ENCODE measurements at regions not wholly inside any gene's neighbourhood (a gene's known extent, or its start where the extent isn't known, plus 50 kb on each side); places are given as distances from the start of the nearest gene placed in this dataset.

GRCh38 chr2:217467331-217467730 is 535.5 kb downstream of the TNS1 start:
- Histone ChIP-seq H3K36me3 (no peaks in the 10 kb centered on the region), H3K9me3 (ENCODE audit: severe bottlenecking) (no peaks in the 10 kb centered on the region), H3K4me3 (ENCODE audit: low read depth, low read length) (no peak overlapping the region), H3K27me3 (ENCODE audit: insufficient read depth, low read depth, severe bottlenecking) (no peaks in the 10 kb centered on the region), H3K27ac (no peak overlapping the region)
- no peak for TF ChIP-seq CTCF (IDR thresholded peaks at IDR 0.05; ENCODE audit: low read depth, low read length)
- DNase-seq: no peak

- Histone ChIP-seq H3K27me3 (ENCODE audit: insufficient read depth, low read depth, severe bottlenecking) (no peaks in the 10 kb centered on the region), H3K36me3 (no peaks in the 10 kb centered on the region), H3K4me3 (ENCODE audit: low read depth, low read length) (no peak overlapping the region), H3K9me3 (ENCODE audit: severe bottlenecking) (no peaks in the 10 kb centered on the region), H3K27ac (no peak overlapping the region)
- DNase-seq: no peak
- TF ChIP-seq CTCF (IDR thresholded peaks at IDR 0.05; ENCODE audit: low read depth, low read length): no peak
These were observed 536.0 kb downstream of the TNS1 start for GRCh38 chr2:217466805-217467204.

GRCh38 chr2:217466104-217466503 is 536.7 kb downstream of the TNS1 start:
- Histone ChIP-seq H3K27me3 (ENCODE audit: insufficient read depth, low read depth, severe bottlenecking) (no peaks in the 10 kb centered on the region), H3K27ac (no peak overlapping the region), H3K9me3 (ENCODE audit: severe bottlenecking) (no peaks in the 10 kb centered on the region), H3K4me3 (ENCODE audit: low read depth, low read length) (no peak overlapping the region), H3K36me3 (no peaks in the 10 kb centered on the region)
- no peak for TF ChIP-seq CTCF (IDR thresholded peaks at IDR 0.05; ENCODE audit: low read depth, low read length)
- no peak for DNase-seq

GRCh38 chr2:217465100-217465499 is 537.7 kb downstream of the TNS1 start:
- no peak for TF ChIP-seq CTCF (IDR thresholded peaks at IDR 0.05; ENCODE audit: low read depth, low read length)

GRCh38 chr2:217463402-217464075 is 539.3 kb downstream of the TNS1 start:
- no peak overlapping the region for H3K27ac ChIP-seq
- no peaks in the 10 kb centered on the region for H3K27me3 ChIP-seq (ENCODE audit: insufficient read depth, low read depth, severe bottlenecking)
- H3K4me3 ChIP-seq (ENCODE audit: low read depth, low read length): no peak overlapping the region
- no peaks in the 10 kb centered on the region for H3K9me3 ChIP-seq (ENCODE audit: severe bottlenecking)
- TF ChIP-seq CTCF (IDR thresholded peaks at IDR 0.05; ENCODE audit: low read depth, low read length): no peak
- no peak for DNase-seq
- H3K36me3 ChIP-seq: no peaks in the 10 kb centered on the region

More at GRCh38 chr2:217465100-217465499, 537.7 kb downstream of the TNS1 start:
- H3K4me3 ChIP-seq (ENCODE audit: low read depth, low read length): no peak overlapping the region
- no peak overlapping the region for H3K27ac ChIP-seq
- DNase-seq: no peak
- no peaks in the 10 kb centered on the region for H3K27me3 ChIP-seq (ENCODE audit: insufficient read depth, low read depth, severe bottlenecking)
- no peaks in the 10 kb centered on the region for H3K36me3 ChIP-seq
- no peaks in the 10 kb centered on the region for H3K9me3 ChIP-seq (ENCODE audit: severe bottlenecking)

GRCh38 chr2:217462121-217462520 is 540.7 kb downstream of the TNS1 start:
- H3K9me3 ChIP-seq (ENCODE audit: severe bottlenecking): no peaks in the 10 kb centered on the region
- H3K4me3 ChIP-seq (ENCODE audit: low read depth, low read length): no peak overlapping the region
- H3K27me3 ChIP-seq (ENCODE audit: insufficient read depth, low read depth, severe bottlenecking): no peaks in the 10 kb centered on the region
- no peaks in the 10 kb centered on the region for H3K36me3 ChIP-seq
- no peak overlapping the region for H3K27ac ChIP-seq
- TF ChIP-seq CTCF (IDR thresholded peaks at IDR 0.05; ENCODE audit: low read depth, low read length): no peak
- DNase-seq: no peak

Data from WERI-Rb-1 (cell line).